GM18519 (cell line): ENCODE measurements at regions not wholly inside any gene's neighbourhood (a gene's known extent, or its start where the extent isn't known, plus 50 kb on each side); places are given as distances from the start of the nearest gene placed in this dataset.

ENCODE experiments used
- ATAC-seq: cut with Tn5 transposase; IDR thresholded peaks from one replicate; pipeline ENCODE4 v1.9.1; 2021; ENCODE audit warnings: mild to moderate bottlenecking, moderate library complexity; ENCODE audit not compliant: unreplicated experiment, low FRiP score

GRCh38 chr2:215613280-215613679, 177.4 kb upstream of the FN1 start:
- no peak for ATAC-seq

DNA sequence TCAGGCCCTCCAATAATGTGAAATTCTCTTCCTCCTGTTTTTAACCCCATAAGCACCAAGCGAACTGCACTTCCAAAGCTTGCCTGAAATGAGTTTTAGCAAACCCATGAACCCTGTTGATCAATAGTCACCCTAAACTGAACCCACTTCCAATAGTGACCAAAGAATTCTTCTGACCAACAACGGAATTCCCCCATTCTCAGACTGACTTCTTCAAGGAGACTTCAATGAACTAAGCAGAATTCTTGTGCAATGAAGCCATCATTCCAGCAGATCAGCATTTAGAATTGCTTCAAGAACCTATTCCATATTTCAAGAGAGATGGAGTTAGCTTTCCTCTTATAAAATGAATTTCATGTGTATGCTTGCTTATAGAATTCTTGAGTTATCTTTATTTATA, 176.9 kb upstream of the FN1 start:
- ATAC-seq, result no peak

DNA sequence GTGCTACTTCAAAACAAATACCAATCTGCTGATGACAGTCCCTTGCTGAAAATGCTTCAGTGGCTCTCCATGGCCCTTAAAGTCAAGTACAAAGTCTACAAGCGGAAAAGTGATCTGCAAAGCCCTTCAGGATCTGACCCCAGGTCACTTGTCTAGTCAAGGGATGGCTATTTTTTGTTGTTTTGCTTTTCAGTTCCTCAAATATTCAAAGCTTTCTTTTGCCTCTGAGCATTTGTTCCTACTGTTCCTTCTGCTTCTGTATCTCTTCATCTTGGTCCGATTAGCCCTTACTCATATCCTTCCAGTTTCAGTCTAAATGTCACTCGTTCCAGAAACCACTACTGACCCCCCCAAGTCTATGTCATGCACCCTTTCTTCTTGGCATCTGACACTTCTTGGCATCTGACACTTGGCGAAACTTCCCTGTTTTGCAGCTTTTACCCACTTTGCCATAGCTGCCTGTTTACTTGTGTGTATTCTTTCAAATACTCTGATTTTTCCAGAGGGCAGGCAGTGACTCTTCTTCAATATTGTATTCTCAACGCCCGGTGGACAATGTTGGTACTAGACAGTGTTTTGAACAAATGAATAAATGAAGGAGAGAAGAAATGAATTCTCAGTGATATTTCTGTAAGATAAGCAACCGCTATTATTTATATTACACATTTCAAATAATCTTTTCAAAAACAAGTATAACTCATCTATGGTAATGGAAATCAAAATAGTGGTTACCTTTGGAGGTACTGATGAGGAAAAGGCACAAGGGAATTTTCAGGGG, 175.9 kb upstream of the FN1 start:
- ATAC-seq, result no peak

DNA sequence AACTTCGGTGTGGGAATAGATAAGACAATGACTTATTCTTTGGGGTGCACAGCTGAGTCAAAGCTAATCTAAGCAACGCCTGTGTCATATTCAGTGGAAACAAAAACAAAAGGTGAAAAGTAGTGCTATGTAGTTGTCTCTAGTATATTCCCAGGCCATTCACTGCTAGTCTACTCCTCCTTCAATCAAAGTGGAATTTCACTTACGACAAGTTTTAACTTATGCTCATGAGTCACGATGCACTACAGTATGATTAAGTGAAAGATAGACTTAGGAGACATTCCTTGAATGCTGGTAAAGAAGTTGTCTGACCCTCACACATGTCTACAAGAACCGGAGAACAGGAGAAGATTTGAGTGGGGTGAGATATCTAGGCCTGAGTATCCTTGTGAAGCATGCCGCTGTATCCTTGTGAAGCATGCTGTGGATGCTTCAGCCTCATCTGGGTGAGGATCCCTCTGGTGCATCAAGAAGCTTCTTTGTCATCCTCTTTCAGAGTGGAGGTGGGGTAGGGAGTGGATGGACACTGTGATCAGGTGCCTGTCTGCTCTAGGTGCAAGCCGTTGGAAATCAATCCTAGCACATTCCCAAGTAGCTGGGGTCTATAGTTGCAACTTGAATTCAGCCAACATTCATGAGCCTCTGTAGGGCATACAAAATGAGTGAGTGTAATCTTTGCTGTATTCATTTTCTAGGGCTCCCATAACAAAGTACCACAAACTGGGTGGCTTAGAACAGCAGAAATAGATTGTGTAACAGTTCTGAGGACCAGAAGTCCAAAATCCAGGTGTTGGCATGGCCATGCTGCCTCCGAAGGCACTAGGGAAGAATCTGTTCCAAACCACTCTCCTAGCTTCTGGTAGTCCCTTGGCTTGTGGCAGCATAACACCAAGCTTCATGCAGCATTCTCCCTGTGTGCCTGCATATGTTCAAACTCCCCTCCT, 173.5 kb upstream of the FN1 start:
- ATAC-seq, result no peak

GRCh38 chr2:215607766-215608165, 171.9 kb upstream of the FN1 start:
- no peak for ATAC-seq

- ATAC-seq, result no peak
Observed at GRCh38 chr2:215606219-215606618, 170.4 kb upstream of the FN1 start.

DNA sequence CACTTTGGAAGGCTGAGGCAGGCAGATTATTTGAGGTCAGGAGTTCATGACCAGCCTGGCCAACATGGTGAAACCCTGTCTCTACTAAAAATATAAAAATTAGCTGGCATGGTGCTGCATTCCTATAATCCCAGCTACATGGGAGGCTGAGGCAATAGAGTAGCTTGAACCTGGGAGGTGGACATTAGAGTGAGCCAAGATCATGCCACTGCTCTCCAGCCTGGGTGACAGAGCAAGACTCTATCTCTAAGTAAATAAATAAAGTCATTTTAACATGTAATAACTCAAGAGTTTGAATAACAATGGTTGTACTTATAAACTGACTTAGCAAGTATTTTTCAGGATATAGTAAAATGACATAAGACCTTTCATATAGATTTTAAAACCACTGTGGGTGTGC, 169.3 kb upstream of the FN1 start:
- no peak for ATAC-seq

GRCh38 chr2:215604606-215605005, 168.7 kb upstream of the FN1 start:
- no peak for ATAC-seq

DNA sequence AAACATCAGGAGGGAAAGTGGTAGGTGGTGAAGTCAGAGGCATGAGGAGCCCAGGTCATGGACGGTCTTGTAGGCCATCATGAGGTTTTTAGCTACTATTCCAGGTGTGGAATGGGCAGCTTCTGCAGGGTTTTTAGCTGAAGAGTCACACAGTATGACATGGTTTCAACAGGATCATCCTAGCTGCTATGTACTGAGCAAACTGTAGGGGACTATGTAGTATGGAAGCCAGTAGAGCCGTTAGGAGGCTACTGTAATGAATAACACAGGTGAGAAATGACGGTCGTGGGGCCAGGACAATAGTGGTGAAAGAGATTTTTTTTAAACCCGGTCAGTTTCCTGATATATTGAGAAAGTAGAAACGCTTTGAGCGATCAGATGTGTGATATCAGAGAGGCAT, 167.6 kb upstream of the FN1 start:
- ATAC-seq, result no peak

DNA sequence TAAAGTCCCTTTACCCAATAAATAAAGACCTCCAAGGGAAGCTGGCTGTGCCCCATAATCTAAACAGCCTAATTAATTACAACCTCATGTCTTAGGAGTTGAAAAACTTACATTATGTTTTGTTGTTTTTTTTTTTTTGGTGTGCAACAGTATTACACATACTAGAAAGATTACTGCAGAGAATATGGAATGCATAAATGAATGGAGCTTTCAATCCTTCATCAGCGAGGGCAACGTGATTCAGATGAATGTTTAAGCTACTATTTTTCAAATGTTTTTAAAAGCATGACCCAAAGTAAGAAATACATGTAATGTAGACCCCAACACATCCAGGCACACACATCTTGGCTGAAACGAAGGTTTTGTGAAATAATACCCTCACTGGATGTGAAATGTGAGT, 167.1 kb upstream of the FN1 start:
- no peak for ATAC-seq

DNA sequence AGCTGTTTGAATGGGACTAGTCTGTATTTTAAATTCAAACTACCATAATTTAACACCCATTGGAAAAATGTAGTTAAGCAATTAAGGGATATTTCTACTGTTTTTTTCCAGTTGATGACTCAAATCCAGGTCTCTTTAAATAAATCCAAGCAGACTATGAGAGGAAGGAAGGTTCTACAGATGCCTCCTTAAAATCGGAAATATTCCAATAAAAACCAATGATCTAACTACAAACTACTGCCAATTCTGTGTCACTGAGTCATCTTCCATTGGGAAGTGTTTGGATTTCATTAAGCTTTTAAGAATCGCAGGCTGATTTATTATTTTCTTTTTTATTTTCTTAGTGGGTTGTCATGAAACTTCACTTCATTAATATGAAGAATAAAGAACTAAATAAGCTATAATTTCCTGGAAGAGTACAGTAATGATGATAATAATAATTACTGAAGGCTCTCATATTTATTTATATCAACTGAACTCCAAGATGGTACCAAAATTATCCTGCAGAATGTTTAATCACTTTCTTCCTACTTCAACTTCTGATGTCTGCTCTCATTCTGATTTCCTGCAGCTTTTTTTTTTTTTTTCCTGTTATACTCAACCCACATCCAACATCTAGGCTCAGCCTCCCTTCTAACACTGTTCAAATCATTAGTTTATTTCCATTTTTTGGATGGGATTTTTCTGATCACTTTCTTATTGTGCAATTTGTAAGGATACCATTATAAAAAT, 166.3 kb upstream of the FN1 start:
- ATAC-seq, result no peak

- ATAC-seq, result no peak
Observed at GRCh38 chr2:215601526-215601925, 165.7 kb upstream of the FN1 start.

GRCh38 chr2:215598376-215598975, 162.6 kb upstream of the FN1 start:
- ATAC-seq, result no peak

DNA sequence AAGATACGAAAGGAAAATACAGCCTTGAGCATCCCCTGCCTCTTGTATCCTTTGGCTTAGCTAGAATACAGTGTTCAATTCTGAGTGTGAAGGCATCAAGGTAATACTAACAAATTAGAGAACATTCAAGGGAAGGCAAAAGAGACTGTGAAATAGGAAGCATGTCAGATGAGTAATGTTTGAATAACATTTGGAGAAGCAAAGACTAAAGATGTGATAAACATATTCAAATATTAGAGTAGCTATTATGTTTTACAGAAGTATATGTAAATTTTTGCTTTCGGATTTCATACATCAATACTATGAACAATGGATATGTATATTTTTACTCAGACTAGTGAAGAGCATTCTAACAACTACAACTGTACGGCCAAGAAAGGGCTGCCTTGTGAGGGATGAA, 161.7 kb upstream of the FN1 start:
- ATAC-seq, result no peak

GRCh38 chr2:215594766-215595165, 158.9 kb upstream of the FN1 start:
- no peak for ATAC-seq

- ATAC-seq, result no peak
Observed at GRCh38 chr2:215590010-215590745, 154.3 kb upstream of the FN1 start.

DNA sequence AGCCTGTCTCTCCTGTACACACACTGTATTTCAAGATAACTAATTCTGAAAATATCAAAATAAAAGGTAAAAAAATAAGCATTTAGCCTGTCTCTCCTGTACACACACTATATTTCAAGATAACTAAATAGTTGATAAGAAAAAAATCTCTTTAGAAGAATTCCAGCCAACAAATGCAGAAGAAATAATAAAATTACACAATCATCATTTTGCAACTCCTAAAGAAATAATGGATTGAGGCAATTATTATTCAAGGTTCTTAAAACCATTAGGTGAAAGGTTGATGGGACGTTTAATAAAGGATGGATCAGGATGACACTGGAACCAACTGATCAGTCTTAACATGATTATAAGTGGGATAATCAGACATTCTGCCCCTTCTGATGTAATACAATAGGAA, 148.0 kb upstream of the FN1 start:
- ATAC-seq, result no peak

GRCh38 chr2:215579809-215580208, 143.9 kb upstream of the FN1 start:
- ATAC-seq, result no peak

DNA sequence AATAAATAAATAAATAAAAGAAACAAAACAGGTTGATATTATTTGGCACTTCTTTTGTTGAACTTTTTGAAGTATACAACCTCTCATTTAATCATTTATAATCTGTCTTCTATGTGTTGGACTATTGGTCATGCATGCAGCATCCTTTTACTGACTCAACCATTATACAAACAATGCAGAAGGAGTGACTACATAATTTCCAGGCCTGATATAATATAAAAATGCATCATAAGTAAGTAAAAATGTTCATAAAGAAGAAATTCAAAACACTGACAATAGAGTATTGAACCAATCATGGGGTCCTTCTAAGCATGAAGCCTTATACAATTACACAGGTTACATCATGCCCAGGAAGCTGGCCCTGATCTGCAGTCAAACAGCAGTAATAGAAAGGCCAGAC, 141.5 kb upstream of the FN1 start:
- ATAC-seq, result no peak

- no peak for ATAC-seq
Observed at GRCh38 chr2:215576572-215576971, 140.7 kb upstream of the FN1 start.
